H9 (cell line): ENCODE measurements at regions not wholly inside any gene's neighbourhood (a gene's known extent, or its start where the extent isn't known, plus 50 kb on each side); places are given as distances from the start of the nearest gene placed in this dataset.

Source experiments
- DNase-seq: peaks from one replicate; pipeline ENCODE4 v3.0.0-alpha.2; 2017
- H2AFZ ChIP-seq: one replicate; pipeline ENCODE4 v1.6.1; 2013; ENCODE audit warnings: mild to moderate bottlenecking, low read length, control low read depth, moderate library complexity
- H2AK5ac ChIP-seq: 2 replicates; pipeline ENCODE4 v1.6.1; 2013; ENCODE audit warnings: low read length, control low read depth, mixed read lengths; ENCODE audit not compliant: insufficient read length
- H2BK120ac ChIP-seq: one replicate; pipeline ENCODE4 v1.6.1; 2013; ENCODE audit warnings: low read depth, mild to moderate bottlenecking, low read length, control low read depth, inconsistent platforms; ENCODE audit not compliant: poor library complexity, severe bottlenecking
- H2BK12ac ChIP-seq: 2 replicates; pipeline ENCODE4 v1.6.1; 2013; ENCODE audit warnings: low read length, control low read depth, mixed read lengths, low read depth; ENCODE audit not compliant: insufficient read length
- H2BK15ac ChIP-seq: 2 replicates; pipeline ENCODE4 v1.6.1; 2013; ENCODE audit warnings: low read depth, low read length, control low read depth
- H2BK20ac ChIP-seq: one replicate; pipeline ENCODE4 v1.6.1; 2013; ENCODE audit warnings: low read depth, mild to moderate bottlenecking, low read length, control low read depth, inconsistent platforms; ENCODE audit not compliant: poor library complexity, severe bottlenecking
- H2BK5ac ChIP-seq: 2 replicates; pipeline ENCODE4 v1.6.1; 2013; ENCODE audit warnings: low read length, control low read depth, mixed read lengths; ENCODE audit not compliant: insufficient read length
- H3K14ac ChIP-seq: 2 replicates; pipeline ENCODE4 v1.6.1; 2013; ENCODE audit warnings: low read length, control low read depth; ENCODE audit not compliant: insufficient read depth
- H3K18ac ChIP-seq: 2 replicates; pipeline ENCODE4 v1.6.1; 2013; ENCODE audit warnings: low read depth, mild to moderate bottlenecking, mixed read lengths, low read length, control low read depth; ENCODE audit not compliant: insufficient read length
- H3K23ac ChIP-seq: 2 replicates; pipeline ENCODE4 v1.6.1; 2013; ENCODE audit warnings: low read length, control low read depth, mixed read lengths, low read depth; ENCODE audit not compliant: insufficient read length
- H3K23me2 ChIP-seq: 2 replicates; pipeline ENCODE4 v1.6.1; 2013; ENCODE audit warnings: low read depth, mild to moderate bottlenecking, mixed read lengths, low read length, control low read depth; ENCODE audit not compliant: insufficient read length, poor library complexity, severe bottlenecking
- H3K27ac ChIP-seq: 2 replicates; pipeline ENCODE4 v1.5.1; 2013; ENCODE audit warnings: low read length, control low read depth, mixed read lengths, low read depth; ENCODE audit not compliant: insufficient read length
- H3K27me3 ChIP-seq: 2 replicates; pipeline ENCODE4 v1.6.1; 2013; ENCODE audit warnings: low read length, control low read depth, inconsistent platforms; ENCODE audit not compliant: insufficient read depth
- H3K4ac ChIP-seq: 2 replicates; pipeline ENCODE4 v1.6.1; 2013; ENCODE audit warnings: low read depth, mild to moderate bottlenecking, control low read depth, inconsistent platforms, low read length, moderate library complexity
- H3K4me1 ChIP-seq: 2 replicates; pipeline ENCODE4 v1.6.1; 2013; ENCODE audit warnings: low read length, control low read depth, inconsistent platforms; ENCODE audit not compliant: insufficient read depth
- H3K4me2 ChIP-seq: 2 replicates; pipeline ENCODE4 v1.6.1; 2013; ENCODE audit warnings: low read length, control low read depth, mixed read lengths; ENCODE audit not compliant: insufficient read length, insufficient read depth
- H3K56ac ChIP-seq: 2 replicates; pipeline ENCODE4 v1.6.1; 2013; ENCODE audit warnings: low read depth, mild to moderate bottlenecking, mixed read lengths, low read length, control low read depth; ENCODE audit not compliant: insufficient read length
- H3K79me1 ChIP-seq: 2 replicates; pipeline ENCODE4 v1.6.1; 2013; ENCODE audit warnings: low read depth, mild to moderate bottlenecking, moderate library complexity, low read length, control low read depth, inconsistent platforms; ENCODE audit not compliant: insufficient read depth, poor library complexity, severe bottlenecking
- H3K79me2 ChIP-seq: 2 replicates; pipeline ENCODE4 v1.6.1; 2013; ENCODE audit warnings: low read length, control low read depth, inconsistent platforms; ENCODE audit not compliant: insufficient read depth
- H3K9ac ChIP-seq: 2 replicates; pipeline ENCODE4 v1.6.1; 2013; ENCODE audit warnings: low read length, control low read depth, mixed read lengths; ENCODE audit not compliant: insufficient read length; ENCODE audit errors: extremely low read depth
- H3K9me3 ChIP-seq: one replicate; pipeline ENCODE4 v1.6.1; 2013; ENCODE audit warnings: low read depth, low read length, inconsistent platforms; ENCODE audit not compliant: control insufficient read depth
- H3T11ph ChIP-seq: one replicate; pipeline ENCODE4 v1.6.1; 2013; ENCODE audit warnings: mild to moderate bottlenecking, low read length, control low read depth, inconsistent platforms
- H4K20me1 ChIP-seq: one replicate; pipeline ENCODE4 v1.6.1; 2013; ENCODE audit not compliant: control insufficient read depth, insufficient read length, insufficient read depth
- H4K5ac ChIP-seq: 2 replicates; pipeline ENCODE4 v1.6.1; 2013; ENCODE audit warnings: low read depth, mild to moderate bottlenecking, mixed read lengths, low read length, control low read depth; ENCODE audit not compliant: insufficient read length
- H4K8ac ChIP-seq: replicated peaks from 2 replicates; pipeline ENCODE4 v1.6.1; 2013; ENCODE audit warnings: low read length, control low read depth, mixed read lengths, low read depth; ENCODE audit not compliant: insufficient read length
- H4K91ac ChIP-seq: 2 replicates; pipeline ENCODE4 v1.6.1; 2013; ENCODE audit warnings: low read depth, mild to moderate bottlenecking, moderate library complexity, mixed read lengths, low read length, control low read depth; ENCODE audit not compliant: insufficient read length
- H3K27ac Mint-ChIP-seq, 3 experiments: 2 replicates in 2 of 3; 3 replicates in 1 of 3; pipeline ENCODE4 v1.8.0; 2020 to 2021; ENCODE audit warnings: mixed read lengths in 3 of 3, mild to moderate bottlenecking in 1 of 3, moderate library complexity in 1 of 3
- H3K27me3 Mint-ChIP-seq: 2 replicates; pipeline ENCODE4 v1.8.0; 2021; ENCODE audit warnings: low read depth, mild to moderate bottlenecking, moderate library complexity, mixed read lengths
- H3K36me3 Mint-ChIP-seq, 3 experiments: 2 replicates in 2 of 3; 3 replicates in 1 of 3; pipeline ENCODE4 v1.8.0; 2020 to 2021; ENCODE audit warnings: low read depth in 3 of 3, mixed read lengths in 3 of 3; ENCODE audit not compliant: insufficient read depth in 1 of 3
- H3K4me1 Mint-ChIP-seq, 2 experiments: 2 replicates each; pipeline ENCODE4 v1.8.0; 2020; ENCODE audit warnings: mixed read lengths in 2 of 2
- H3K4me3 Mint-ChIP-seq, 2 experiments: 2 replicates in 1 of 2; 3 replicates in 1 of 2; pipeline ENCODE4 v1.8.0; 2020 to 2021; ENCODE audit warnings: mild to moderate bottlenecking in 2 of 2, mixed read lengths in 2 of 2, moderate library complexity in 1 of 2
- H3K9me3 Mint-ChIP-seq, 2 experiments: 2 replicates in 1 of 2; 3 replicates in 1 of 2; pipeline ENCODE4 v1.8.0; 2020; ENCODE audit warnings: mild to moderate bottlenecking in 2 of 2, mixed read lengths in 2 of 2, moderate library complexity in 1 of 2
- WGBS: extraction: QIAGEN DNeasy Blood & Tissue Kit; methylation state at CpG from one replicate; pipeline ENCODE4 v1.1.7; 2013; ENCODE audit warnings: missing lambda C conversion rate, low lambda C conversion rate, mixed read lengths; ENCODE audit not compliant: insufficient read length; ENCODE audit errors: extremely low coverage; 5-methylcytosine and 5-hydroxymethylcytosine counted together
- TF ChIP-seq, protein P1 (sequence below): fragments of 200-600 bp; sonication (generic); conservative IDR thresholded peaks from 3 replicates; pipeline ENCODE4 v1.8.0; 2021; ENCODE audit warnings: antibody characterized with exemption, mild to moderate bottlenecking

DNA sequence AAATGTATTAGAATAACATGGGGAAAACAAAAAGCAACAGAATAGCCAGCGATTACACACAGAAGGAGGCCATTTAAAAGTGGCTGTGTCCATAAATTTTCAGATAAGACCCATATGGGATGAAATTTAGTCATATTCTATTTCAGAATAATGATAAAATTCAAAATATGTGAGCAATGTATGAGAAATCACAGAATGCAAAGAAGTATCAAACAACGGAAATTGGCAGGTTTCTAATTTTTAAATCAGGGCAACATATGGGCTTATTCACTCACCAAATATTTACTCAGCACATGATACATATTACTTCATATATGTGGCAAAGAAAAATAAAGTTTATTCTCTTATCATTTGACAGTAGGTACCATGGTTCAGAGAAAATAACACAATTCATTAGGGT is 208.5 kb downstream of the GRB14 start:
- no peaks in the 10 kb centered on the region for H3K4me1 ChIP-seq
- no peak overlapping the region for H3K4ac ChIP-seq
- no peak overlapping the region for H3K14ac ChIP-seq
- H3K18ac ChIP-seq, result no peak overlapping the region
- H3K79me1 ChIP-seq, result no peaks in the 10 kb centered on the region
- no peaks in the 10 kb centered on the region for H3K27me3 ChIP-seq
- no peak overlapping the region for H4K91ac ChIP-seq
- H2BK5ac ChIP-seq, result no peak overlapping the region
- H3K56ac ChIP-seq, result no peak overlapping the region
- H3K27me3 Mint-ChIP-seq, result no peaks in the 10 kb centered on the region
- H2BK20ac ChIP-seq, result no peak overlapping the region
- H3T11ph ChIP-seq, result no peak overlapping the region
- no CpG with 5 or more reads among the region's 2 CpGs for WGBS
- DNase-seq, result no peak
- peaks cover 0 to 1% (median 0%) of the 10 kb centered on the region in 3 experiments; a peak in 1 of 7 replicates for H3K36me3 Mint-ChIP-seq
- no peak overlapping the region for H2AFZ ChIP-seq
- H3K27ac ChIP-seq, result no peak overlapping the region
- H3K9me3 ChIP-seq, result no peaks in the 10 kb centered on the region
- no peaks in the 10 kb centered on the region for H4K20me1 ChIP-seq
- H2AK5ac ChIP-seq, result no peak overlapping the region
- peaks cover 0 to 3% of the 10 kb centered on the region in 2 experiments; a peak in 1 of 4 replicates for H3K4me1 Mint-ChIP-seq
- H4K8ac ChIP-seq, result no peak overlapping the region
- no peak overlapping the region for H4K5ac ChIP-seq
- TF ChIP-seq, protein P1, sequence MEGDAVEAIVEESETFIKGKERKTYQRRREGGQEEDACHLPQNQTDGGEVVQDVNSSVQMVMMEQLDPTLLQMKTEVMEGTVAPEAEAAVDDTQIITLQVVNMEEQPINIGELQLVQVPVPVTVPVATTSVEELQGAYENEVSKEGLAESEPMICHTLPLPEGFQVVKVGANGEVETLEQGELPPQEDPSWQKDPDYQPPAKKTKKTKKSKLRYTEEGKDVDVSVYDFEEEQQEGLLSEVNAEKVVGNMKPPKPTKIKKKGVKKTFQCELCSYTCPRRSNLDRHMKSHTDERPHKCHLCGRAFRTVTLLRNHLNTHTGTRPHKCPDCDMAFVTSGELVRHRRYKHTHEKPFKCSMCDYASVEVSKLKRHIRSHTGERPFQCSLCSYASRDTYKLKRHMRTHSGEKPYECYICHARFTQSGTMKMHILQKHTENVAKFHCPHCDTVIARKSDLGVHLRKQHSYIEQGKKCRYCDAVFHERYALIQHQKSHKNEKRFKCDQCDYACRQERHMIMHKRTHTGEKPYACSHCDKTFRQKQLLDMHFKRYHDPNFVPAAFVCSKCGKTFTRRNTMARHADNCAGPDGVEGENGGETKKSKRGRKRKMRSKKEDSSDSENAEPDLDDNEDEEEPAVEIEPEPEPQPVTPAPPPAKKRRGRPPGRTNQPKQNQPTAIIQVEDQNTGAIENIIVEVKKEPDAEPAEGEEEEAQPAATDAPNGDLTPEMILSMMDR, result no peak
- H3K79me2 ChIP-seq, result no peaks in the 10 kb centered on the region; the same call in 1 of the 2 replicates
- no peak overlapping the region for H2BK120ac ChIP-seq
- H3K23ac ChIP-seq, result no peak overlapping the region
- peaks cover 0 to 3% of the 10 kb centered on the region in 2 experiments; a peak in 3 of 5 replicates for H3K9me3 Mint-ChIP-seq
- H2BK15ac ChIP-seq, result no peak overlapping the region
- no peak overlapping the region for H2BK12ac ChIP-seq
- H3K23me2 ChIP-seq, result no peaks in the 10 kb centered on the region
- no peak overlapping the region for H3K27ac Mint-ChIP-seq
- no peak overlapping the region for H3K4me3 Mint-ChIP-seq
- no peak overlapping the region for H3K9ac ChIP-seq
- no peak overlapping the region for H3K4me2 ChIP-seq
